GM21526 (cell line): ENCODE measurements at regions not wholly inside any gene's neighbourhood (a gene's known extent, or its start where the extent isn't known, plus 50 kb on each side); places are given as distances from the start of the nearest gene placed in this dataset.

ENCODE experiments used
- ATAC-seq: cut with Tn5 transposase; IDR thresholded peaks from one replicate; pipeline ENCODE4 v1.9.1; 2021; ENCODE audit warnings: moderate library complexity; ENCODE audit not compliant: unreplicated experiment, low FRiP score

DNA sequence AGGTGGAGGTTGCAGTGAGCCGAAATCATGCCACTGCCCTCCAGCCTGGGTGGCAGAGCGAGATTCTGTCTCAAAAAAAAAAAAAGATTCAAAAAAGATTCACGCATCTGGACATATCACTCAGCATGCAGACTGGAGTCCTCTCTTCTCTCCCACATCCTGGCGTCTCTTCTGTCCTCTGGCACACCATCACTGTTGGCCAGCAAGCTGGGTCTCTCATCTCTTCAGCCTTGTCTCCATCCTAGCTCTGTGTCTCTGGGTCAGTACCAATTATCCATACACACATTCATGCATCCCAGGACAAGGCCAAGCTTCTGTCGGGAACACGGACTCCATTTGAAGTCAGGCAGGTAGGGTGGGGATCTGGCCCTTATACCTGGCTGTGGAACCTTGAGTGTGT lies 105.5 kb upstream of the MAP1LC3B2 start:
- ATAC-seq = no peak

DNA sequence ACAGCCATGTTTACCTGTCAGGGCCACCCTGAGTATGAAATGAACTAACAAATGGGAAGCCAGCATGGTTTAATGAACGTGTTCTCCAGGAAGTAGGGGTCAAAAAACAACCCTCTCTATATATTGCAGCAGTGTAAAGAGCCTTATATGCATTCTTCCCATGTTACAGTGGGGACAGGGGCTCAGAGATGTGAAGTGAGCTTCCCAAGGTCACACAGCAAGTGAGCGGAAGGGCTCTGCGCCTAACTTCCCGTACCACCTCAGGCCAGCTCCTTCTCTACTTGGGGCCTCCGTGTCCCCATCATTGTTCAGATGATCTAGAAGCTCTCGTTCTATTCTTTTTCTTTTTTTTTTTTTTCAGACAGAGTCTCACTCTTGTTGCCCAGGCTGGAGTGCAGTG lies 105.1 kb upstream of the MAP1LC3B2 start:
- ATAC-seq = no peak

DNA sequence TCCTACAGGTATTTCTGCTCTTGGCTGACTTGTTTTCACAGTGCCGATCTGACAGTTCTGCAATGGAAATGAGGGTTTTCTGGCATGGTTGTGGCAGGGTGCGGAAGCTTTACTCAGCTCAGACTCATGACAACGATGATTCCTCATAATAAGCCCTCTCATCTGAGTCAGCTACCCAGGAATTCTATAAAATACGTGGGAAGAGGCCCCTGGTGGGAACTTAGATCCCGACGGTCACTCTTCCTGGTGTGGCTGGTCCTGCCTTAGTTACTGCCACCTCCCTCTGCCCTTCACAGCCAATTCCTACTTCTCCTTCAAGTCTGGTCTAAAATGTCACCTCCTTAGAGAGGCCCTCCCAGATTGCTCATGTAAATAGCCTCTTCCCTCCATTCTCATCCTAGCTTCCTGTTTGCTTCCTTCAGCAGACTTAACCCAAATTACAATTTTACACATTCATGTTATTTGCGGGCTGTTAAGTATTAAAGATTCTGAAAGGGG lies 104.2 kb upstream of the MAP1LC3B2 start:
- no peak for ATAC-seq

DNA sequence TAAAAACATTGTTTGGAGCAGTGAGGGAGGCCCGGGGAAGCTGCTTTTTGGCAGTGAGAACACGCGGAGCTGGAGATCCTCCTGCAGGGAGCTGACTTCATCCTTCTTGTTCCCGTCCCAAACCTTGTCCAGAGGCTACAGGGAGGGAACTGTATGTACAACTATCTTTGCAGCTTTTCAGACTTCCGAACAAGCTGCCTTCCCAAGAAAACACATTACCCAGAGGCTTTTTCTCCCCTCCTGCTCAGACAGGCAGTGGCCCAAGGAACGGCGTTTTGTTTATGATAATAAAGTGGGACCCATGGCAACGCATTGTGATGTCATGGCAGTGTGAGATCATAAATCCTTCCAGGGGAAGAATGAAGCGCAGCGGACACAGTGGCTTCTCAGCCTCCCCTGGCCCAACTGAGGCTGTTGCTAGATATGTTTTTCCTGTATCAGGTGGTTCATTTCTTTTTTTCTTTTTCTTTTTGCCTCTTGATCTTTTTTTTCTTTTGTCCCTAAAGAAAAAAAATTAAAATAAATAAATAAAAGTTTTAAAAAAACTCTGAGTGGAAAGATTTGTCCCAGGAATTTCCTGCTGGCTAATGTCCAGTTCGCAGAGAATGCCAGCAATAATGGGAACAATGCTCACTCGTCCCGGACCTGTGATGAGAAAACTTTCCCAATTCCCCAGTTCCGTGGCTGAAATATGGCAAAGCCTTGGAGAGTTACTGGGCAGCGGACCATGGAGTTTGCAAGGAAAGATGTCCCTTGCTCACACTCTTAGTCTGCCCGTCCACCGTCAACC lies 103.4 kb upstream of the MAP1LC3B2 start:
- ATAC-seq = no peak

DNA sequence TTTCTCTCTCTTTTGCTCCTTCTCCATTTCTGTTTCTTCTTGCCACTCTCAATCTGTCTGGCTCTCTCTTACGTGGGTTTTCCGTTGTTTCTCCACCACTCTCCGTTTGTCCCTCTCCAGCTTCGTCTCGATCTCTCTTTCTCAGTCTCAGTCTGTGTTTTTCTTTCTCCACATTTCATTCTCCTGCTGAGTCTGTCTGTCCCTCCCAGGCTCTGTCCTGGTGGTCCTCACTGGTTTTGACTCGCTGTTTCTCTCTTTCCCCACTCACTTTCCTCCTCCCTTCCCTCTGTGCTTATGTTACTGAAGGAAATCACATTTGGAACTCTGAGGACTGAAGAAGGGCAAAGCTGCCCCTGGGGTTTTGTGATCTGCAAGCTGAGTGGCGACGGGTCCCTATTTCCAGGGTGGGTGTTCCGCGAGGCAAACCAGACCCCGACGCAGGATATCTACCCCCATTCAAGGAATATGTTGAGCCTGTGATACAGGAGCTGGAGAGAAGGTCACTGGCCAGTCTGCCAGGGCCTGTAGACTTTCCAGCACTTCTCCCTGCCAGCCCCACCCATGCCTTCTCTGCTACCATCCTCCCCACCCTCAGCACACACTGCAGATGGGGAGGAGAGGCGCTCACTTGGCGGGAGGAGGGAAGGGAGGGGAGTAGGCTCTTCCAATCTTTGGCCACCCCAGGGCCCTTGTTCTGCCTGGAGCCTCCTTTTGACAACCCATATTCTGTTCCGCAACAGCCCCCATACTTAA lies 102.7 kb upstream of the MAP1LC3B2 start:
- ATAC-seq = no peak

DNA sequence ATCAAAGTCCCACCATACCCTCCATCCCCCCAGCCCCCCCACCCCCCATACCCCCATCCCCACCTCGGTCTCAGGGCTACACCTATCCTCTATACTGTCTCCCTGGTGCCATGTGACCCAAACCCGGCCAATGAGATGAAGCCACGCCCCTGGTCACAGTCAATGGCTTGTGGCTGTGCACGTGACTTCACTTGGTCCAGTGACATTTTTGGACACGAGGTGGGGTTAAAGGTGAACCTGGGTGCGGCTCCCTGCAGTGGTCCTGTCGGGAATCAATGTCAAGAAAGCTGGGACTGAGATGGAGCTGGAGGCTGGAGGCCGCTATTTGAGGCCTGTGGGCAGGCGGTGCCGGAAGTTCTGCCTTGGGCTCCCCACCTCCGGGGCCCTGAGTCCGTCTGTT lies 100.7 kb upstream of the MAP1LC3B2 start:
- no peak for ATAC-seq

DNA sequence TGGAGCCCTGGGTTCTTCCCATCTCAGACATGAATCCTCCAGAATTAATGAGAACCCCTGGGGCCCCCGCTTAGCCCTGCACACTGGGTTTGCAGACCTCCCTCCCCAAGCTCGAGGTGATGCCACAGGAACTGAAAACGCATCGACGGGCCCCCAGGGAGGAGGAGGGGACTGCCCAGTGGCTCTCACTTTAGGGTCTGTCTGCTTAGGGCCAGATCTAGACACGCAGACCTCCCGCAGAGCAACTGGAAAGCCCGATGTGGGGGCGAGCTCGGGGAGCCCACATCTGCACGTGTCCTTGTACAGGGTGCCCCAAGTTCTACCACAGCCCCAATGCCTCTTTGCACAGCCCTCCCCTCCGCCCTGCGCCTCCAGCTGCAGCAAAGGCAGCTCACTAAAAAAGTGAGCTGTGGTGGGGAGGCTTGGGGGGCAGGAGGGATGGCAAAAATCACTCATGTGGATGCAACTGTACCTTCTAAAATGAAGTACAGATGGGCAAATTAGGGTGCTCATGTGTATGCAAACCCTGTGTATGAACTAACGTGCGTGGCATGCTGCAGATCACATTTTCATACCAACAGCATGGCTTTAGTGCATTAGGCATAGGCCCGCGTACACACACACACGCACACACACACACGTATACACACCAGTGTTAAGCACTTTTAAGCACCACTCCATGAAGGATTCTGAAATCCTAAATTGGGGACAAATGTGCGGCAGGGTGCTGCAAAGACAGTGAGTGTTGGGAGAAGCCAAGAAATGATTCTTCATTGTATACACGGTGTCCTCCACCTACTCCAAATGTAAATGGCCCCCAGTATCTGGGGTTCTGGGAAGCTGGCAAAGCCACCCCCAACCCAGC lies 99.9 kb upstream of the MAP1LC3B2 start:
- ATAC-seq = no peak

DNA sequence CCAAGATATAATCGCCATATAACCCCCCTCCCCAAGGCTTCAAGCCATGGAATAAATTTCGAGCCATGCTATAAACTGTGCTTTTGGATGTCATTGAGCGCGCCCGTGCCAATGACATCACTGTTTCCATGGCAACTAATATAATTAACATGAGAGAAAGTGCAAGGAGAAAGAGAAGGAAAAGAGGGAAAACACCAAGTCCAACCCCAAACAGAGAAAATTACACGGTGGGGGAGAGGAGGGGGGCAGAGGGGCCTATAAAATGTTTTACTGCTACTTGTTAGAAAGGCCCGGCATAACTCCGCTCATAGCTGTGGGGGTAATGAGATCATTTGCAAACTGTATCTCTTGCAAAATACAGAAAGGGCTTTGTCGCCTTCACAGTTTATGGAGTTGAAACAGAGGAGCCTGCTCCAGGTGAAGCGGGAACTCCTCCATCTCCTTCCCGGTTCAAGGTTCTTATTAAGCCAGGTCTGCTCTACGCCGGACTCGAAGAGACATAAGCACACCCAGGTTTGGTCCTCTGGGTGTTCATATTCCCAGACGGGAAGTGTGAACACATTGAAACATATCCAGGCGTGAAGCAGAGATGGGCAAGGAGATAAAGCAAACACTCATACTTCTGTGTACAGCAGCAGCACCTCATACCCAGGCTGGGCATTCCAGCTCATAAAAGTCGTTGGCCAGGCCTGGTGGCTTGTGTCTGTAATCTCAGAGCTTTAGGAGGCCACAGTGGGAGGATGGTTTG lies 99.1 kb upstream of the MAP1LC3B2 start:
- ATAC-seq = no peak

DNA sequence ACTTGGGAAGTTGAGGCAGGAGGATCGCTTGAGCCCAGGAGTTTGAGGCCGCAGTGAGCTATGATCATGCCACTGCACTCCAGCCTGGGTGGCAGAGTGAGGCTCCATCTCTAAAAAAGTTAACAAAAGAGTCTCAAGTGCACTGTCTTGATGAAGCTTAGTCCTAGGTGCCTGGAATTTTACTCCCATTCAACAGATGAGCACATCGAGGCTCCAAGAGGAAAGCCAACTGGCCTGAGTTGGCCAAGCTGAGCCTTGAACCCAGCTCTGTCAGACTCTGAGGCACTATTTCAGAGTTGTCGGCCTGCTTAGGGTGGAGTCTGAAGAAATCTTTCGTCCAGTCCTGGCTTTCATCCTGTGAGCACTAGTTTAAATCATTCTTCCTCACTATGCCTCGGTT lies 98.1 kb upstream of the MAP1LC3B2 start:
- ATAC-seq = no peak

DNA sequence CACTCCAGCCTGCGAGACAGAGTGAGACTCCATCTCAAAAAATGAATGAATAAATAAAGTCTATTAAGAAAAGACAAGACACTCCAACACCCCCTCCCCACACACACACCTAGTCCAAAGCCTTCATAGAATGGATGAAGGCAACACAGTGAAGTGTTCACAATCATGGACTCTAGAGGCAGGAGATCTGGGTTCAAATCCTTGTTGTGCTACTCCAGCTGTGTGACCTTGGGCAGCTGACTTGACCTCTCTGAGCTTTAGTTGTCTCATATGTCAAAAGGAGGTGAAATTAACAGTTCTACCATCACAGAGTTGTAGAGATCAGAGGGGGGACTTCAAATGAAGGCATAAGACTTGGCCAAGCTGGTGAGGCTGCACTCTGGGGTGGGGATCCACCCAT lies 95.8 kb upstream of the MAP1LC3B2 start:
- no peak for ATAC-seq

DNA sequence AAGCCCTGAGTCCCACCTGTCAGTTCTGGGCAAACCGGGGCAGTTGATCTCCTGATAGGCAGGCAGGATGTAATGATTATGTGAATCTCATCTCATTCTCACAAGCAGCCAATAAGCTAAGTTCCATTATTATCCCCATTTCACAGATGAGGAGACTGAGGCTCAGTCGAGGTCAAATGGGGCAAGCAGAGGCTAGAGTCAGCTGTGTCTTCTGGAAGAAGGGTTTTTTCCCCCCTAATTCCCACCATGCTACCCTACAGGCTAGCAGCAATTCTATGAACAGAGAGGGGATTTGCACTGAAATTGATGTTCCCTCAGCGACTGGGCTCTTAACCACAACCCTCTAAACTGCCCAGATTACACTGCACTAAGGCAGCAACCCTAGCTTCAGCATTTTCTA lies 93.8 kb upstream of the MAP1LC3B2 start:
- no peak for ATAC-seq

DNA sequence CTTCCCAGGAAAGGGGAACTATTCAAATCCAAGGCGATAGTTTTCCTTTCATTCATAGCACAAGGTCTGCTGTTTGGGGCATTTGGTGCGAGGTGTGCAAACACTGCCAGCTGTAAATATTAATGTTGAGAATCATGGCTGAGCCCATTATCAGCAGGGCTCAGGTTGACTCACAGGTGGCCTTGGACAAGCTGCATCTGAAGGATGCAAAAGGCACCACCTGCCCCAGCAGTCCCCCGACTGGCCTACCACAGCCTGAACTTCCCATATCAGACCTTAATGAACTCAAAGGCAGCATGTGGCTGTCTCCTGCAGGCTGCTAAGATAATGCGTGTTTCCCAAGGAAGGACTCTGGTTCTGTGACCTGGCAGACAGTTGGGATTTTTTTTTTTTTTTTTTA lies 93.3 kb upstream of the MAP1LC3B2 start:
- no peak for ATAC-seq

DNA sequence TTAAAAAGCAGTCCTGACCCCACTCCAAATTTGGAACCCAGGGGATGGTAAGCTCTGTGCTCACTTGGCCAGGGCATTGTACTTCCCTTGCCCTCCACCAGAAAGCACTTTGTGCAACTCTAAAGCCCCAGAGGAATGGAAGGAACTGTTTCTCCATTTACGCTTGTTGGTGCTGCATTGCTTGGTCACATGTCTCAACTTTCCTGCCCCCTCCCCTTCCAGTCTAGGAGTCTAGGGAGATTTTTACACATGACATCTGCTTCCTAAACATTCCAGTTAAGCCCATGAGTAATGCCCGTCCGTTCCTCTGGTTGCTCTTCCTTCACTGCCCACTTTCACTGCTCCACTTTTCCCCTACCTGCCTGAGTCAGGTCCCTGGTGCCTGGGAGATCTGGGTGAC lies 92.6 kb upstream of the MAP1LC3B2 start:
- ATAC-seq = no peak

DNA sequence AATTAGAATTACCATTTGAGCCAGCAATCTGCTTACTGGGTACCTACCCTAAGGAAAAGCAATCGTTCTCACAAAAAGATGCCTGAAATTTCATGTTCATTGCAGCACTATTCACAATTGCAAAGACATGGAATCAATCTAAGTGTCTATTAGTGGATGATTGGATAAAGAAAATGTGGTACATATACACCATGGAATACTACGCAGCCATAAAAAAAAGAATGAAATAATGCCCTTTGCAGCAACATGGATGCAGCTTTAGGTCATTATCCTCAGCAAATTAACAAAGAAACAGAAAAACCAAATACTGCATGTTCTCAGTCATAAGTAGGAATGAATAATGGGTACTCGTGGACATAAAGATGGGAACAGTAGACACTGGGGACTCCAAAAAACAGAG lies 89.8 kb upstream of the MAP1LC3B2 start:
- no peak for ATAC-seq

DNA sequence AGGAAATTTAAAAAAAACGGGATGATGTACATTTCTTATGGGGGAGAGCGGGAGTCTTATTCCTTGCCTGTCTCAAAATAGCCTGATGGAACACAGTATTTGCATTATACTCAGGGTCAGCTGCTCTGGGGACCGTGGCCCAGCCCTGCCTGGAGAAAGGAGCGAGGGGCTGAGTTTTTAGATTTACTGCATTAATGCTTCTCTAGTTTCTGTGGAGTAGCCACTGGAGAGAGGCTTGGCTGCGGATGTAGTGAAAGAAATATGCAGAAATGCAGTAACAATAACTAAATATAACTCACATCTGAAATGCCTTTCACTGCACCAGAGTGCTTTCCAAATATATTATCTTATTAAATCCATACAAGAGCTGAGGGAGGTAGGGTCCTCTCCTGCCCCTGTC lies 87.6 kb upstream of the MAP1LC3B2 start:
- ATAC-seq = no peak

DNA sequence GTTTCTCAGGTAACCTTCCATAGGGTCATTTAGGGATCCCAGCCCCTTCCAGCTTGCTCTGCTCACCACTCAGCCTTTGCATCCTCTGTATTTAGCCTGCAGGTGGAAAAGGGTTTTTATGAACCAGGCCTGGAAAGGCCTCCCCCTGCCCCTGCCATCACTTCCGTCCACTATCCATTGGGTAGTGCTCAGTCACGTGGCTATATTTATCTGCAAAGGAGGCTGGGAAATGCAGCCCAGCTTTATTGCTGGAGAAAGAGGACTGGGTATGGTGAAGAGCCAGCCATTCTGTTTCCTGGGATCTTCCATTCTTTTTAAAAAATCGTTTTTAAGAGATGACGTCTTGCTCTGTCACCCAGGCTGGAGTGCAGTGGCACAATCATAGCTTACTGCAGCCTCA lies 87.0 kb upstream of the MAP1LC3B2 start:
- no peak for ATAC-seq

DNA sequence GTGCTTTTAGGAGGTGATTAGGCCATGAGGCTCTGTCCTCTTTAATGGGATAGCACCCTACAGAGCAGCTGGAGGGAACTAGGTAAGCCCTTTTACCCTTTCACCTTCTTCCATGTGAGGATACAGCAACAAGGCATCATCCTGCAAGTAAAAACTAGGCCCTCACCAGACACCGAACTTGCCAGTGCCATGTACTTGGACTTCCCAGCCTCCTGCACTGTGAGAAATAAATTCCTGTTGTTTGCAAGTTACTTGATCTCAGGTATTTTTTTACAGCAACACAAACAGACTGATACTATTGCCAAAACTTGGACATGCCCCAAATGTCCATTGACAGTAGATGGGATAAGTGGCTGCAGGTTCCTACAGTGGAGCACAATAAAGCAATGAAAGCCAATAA lies 85.8 kb upstream of the MAP1LC3B2 start:
- no peak for ATAC-seq

DNA sequence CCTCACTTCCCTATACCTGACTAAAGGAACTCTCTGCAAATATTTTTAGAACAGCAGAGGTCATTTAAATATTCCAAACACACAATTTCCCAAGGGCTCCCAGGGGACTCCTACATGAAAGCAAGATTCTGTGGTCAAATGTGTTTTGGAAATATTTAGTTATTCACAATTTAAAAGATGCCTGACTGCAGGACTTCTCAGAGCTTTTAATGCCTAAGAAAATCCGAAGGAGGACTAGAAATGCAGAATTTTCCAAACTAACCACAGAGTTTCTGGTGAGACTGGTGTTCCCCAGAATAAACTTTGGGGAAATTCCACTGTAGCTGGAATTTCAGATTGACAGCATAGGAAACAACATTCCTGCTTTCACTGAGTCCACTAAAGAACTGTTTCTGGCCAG lies 84.8 kb upstream of the MAP1LC3B2 start:
- ATAC-seq = no peak

DNA sequence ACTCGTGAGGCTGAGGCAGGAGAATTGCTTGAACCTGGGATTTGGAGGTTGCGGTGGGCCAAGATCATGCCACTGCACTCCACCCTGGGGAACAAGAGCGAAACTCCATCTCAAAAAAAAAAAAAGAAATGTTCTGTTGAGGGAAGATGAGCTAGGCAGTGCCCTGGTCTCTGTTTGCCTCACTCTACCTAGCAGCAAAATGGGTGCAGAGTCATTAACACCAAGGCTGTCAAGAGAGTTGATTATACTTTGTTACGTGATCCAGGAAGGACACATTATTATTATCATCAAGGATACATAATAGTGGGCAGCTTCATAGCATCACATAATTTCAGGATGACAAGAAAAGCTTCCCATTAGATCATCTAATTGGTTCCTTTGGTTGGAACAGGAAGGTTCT lies 84.3 kb upstream of the MAP1LC3B2 start:
- ATAC-seq = no peak

DNA sequence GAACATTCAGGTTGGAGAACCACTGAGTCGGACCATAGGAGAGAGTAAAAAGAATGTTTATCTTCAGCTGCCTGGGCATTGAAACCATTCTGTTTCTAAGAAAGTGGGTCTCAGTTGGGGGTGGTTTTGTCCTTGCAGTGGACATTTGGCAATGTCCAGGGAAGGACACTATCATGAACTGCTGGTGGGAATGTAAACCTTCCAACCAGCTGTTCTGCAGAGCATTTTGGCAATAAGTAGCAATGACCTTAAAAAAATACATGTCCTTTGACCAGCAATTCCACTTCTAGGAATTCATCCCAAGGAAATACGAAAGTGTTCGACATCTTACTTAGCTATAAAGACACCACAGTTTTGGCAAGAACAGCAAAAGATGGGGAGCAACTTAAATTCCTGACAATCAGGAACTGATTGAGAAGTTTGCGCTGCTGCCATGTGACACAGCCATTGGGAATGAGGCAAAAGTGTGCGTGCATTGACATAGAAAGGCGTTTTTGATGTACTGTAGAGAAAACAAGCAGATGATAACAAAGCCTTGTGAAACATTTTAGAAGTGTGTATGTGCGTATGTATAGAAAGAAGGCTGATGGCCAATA lies 82.9 kb upstream of the MAP1LC3B2 start:
- ATAC-seq = no peak
